ENCODE measurements at regions not wholly inside any gene's neighbourhood (a gene's known extent, or its start where the extent isn't known, plus 50 kb on each side); places are given as distances from the start of the nearest gene placed in this dataset.

DNA sequence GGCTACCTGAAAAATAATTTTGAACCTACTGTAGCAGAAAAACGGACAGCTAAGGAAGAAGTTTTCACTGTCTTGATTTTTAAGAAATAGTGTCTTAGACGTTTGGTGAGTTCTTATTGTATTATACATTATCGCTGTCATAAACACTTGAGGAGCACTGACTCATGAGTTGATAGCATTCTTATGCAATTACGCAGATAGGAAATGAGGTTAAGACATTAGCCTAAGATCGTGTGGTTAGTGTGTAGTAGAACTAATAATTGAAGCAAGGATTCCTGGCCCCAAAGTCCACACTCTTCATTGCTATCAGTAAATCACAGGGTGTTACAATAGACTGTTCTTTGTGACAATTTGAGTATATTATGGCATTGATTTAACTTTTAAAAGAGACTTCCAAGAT is 238.1 kb downstream of the ARAP2 start:
- DNase-seq (ENCODE audit: low read depth in 2 of 2) = peak in 1 of 2 experiments; percentile 13

DNA sequence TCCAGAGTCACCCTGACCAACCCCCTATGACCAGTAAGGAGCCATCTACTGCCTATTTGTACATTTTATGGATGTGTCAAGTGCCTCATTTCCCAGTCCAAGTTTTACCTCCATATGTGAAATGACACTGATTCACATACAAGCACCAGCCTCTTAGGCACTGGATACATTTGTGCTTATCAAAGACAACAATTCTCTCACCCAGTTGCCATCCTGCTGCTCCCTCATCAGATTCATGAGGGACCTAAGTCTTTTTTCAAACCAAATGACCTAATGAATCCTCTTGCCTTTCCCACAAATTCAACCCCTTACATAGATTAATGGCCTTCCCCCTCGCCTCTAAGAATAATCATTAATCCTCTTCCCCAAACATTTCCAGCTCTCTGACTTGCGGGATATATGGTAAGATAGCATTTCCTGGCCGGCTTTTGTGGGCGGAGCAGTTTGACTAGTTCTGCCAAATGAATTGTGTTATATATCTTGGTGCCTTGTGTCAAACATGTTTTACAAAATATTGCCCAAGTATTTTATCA is 233.9 kb downstream of the ARAP2 start:
- no peak for DNase-seq (ENCODE audit: low read depth in 2 of 2)

DNA sequence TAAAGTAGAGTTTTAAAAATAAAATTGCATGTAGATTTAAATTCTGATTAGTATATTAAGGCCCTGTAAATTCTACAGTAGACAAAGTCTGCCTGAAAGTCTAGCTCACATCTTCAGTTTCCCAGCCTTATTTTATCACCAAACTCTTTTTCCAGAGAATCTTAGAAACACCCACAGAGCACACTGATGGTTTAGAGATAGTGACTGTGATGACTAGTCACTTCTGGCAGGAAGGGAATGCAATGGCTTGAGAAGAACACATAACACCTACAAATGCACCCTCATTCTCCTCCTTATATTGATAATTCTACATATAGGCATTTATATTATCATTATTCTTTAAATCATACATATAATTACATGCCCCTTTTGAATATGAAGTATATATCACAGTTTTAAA is 232.9 kb downstream of the ARAP2 start:
- no peak for DNase-seq (ENCODE audit: low read depth in 2 of 2)

GRCh38 chr4:36012503-36012902 is 231.8 kb downstream of the ARAP2 start:
- DNase-seq (ENCODE audit: low read depth in 2 of 2) = no peak

GRCh38 chr4:36013206-36013605 is 231.1 kb downstream of the ARAP2 start:
- DNase-seq (ENCODE audit: low read depth in 2 of 2) = no peak

Measured in fibroblast of skin of left biceps (primary cell).